Stimulated activated CD4-positive, alpha-beta T cell treated with anti-CD3 and anti-CD28 coated beads, Interleukin-12 subunit alpha, Interleukin-12 subunit beta, amount 100 ng/mL, for 48 hours (primary cell): ENCODE measurements at regions not wholly inside any gene's neighbourhood (a gene's known extent, or its start where the extent isn't known, plus 50 kb on each side); places are given as distances from the start of the nearest gene placed in this dataset.

ENCODE experiments used
- DNase-seq, 3 donors: peaks; one replicate each; pipeline ENCODE4 v3.0.0-alpha.2; 2020; ENCODE audit warnings: low read depth in 2 of 3, low spot score in 1 of 3

- no peak for DNase-seq
These were observed 295.9 kb upstream of the ITGA1 start for GRCh38 chr5:52491818-52492217.

GRCh38 chr5:52497133-52497693 is 290.5 kb upstream of the ITGA1 start:
- DNase-seq = no peak

GRCh38 chr5:52498607-52499006 is 289.1 kb upstream of the ITGA1 start:
- DNase-seq = no peak

GRCh38 chr5:52502460-52502999 is 285.2 kb upstream of the ITGA1 start:
- DNase-seq = no peak

GRCh38 chr5:52504584-52505240 is 283.0 kb upstream of the ITGA1 start:
- no peak for DNase-seq

GRCh38 chr5:52517667-52518066 is 270.0 kb upstream of the ITGA1 start:
- DNase-seq = no peak

GRCh38 chr5:52520171-52520570 is 267.5 kb upstream of the ITGA1 start:
- no peak for DNase-seq

- DNase-seq = no peak
These were observed 266.5 kb upstream of the ITGA1 start for GRCh38 chr5:52521236-52521635.

- DNase-seq = no peak
These were observed 264.0 kb upstream of the ITGA1 start for GRCh38 chr5:52523701-52524100.

- DNase-seq = no peak
These were observed 256.6 kb upstream of the ITGA1 start for GRCh38 chr5:52531105-52531504.

- no peak for DNase-seq
These were observed 244.1 kb upstream of the ITGA1 start for GRCh38 chr5:52543594-52543993.

- DNase-seq = no peak
These were observed 243.0 kb upstream of the ITGA1 start for GRCh38 chr5:52544738-52545137.

- DNase-seq = no peak
These were observed 233.4 kb upstream of the ITGA1 start for GRCh38 chr5:52554293-52554692.

- no peak for DNase-seq
These were observed 227.3 kb upstream of the ITGA1 start for GRCh38 chr5:52560366-52560765.

GRCh38 chr5:52562473-52562872 is 225.2 kb upstream of the ITGA1 start:
- no peak for DNase-seq

- no peak for DNase-seq
These were observed 223.1 kb upstream of the ITGA1 start for GRCh38 chr5:52564587-52564986.

GRCh38 chr5:52577546-52577945 is 210.2 kb upstream of the ITGA1 start:
- no peak for DNase-seq

GRCh38 chr5:52579391-52579790 is 208.3 kb upstream of the ITGA1 start:
- DNase-seq = no peak

GRCh38 chr5:52580921-52581320 is 206.8 kb upstream of the ITGA1 start:
- no peak for DNase-seq

- DNase-seq = no peak
These were observed 205.4 kb upstream of the ITGA1 start for GRCh38 chr5:52582313-52582712.

- no peak for DNase-seq
These were observed 200.6 kb upstream of the ITGA1 start for GRCh38 chr5:52587131-52587530.

GRCh38 chr5:52597625-52598024 is 190.1 kb upstream of the ITGA1 start:
- DNase-seq = no peak

- DNase-seq = no peak
These were observed 188.7 kb upstream of the ITGA1 start for GRCh38 chr5:52598968-52599367.
